GM21526 (cell line): ENCODE measurements at regions not wholly inside any gene's neighbourhood (a gene's known extent, or its start where the extent isn't known, plus 50 kb on each side); places are given as distances from the start of the nearest gene placed in this dataset.

Experiments used
- ATAC-seq: cut with Tn5 transposase; IDR thresholded peaks from one replicate; pipeline ENCODE4 v1.9.1; 2021; ENCODE audit warnings: moderate library complexity; ENCODE audit not compliant: unreplicated experiment, low FRiP score

- ATAC-seq: no peak
Measured at GRCh38 chr4:114280645-114281044, 301.2 kb upstream of the ARSJ start.

GRCh38 chr4:114281164-114281960 lies 301.9 kb upstream of the ARSJ start:
- ATAC-seq: no peak

- no peak for ATAC-seq
Measured at GRCh38 chr4:114282937-114283336, 303.5 kb upstream of the ARSJ start.

- ATAC-seq: no peak
Measured at GRCh38 chr4:114284629-114285028, 305.2 kb upstream of the ARSJ start.

DNA sequence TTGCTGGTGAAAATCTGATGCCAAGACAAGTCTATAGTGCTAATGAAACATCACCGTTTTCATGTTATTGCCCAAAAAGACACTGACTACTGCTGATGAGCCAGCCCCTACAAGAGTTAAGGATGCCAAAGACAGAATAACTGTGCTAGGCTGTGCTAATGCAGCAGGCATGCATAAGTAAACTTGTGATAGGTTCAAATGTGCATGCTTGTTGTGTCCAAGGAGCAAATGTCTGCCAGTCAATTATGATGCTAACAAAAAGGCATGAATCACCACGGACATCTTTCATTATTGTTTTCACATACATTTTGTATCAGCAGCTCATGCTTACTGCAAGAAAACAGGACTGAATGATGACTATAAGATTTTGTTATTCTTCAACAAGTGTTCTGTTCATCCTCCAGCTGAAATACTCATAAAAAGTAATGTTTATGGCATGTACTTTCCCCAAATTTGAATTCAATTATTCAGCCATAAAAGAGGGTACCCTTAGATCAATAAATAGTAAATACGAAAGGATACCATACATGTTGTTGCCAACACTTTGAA lies 306.9 kb upstream of the ARSJ start:
- ATAC-seq: no peak

DNA sequence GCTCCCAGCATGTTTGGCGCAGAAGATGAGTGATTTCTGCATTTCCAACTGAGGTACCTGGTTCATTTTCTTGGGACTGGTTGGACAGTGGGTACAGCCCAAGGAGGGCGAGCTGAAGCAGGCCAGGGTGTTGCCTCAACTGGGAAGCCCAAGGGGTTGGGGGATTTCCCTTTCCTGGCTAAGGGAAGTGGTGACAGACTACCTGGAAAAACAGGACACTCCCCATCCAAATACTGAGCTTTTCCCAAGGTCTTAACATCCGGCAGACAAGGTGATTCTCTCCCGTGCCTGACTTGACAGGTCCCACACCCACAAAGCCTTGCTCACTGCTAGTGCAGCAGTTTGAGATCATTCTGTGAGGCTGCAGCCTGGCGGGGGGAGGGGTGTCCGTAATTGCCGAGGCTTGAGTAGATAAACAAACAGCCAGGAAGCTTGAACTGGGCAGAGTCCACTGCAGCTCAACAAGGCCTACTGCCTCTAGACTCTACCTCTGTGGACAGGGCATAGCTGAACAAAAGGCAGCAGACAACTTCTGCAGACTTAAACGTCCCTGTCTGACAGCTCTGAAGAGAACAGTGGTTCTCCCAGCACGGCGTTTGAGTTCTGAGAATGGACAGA lies 307.7 kb upstream of the ARSJ start:
- no peak for ATAC-seq

DNA sequence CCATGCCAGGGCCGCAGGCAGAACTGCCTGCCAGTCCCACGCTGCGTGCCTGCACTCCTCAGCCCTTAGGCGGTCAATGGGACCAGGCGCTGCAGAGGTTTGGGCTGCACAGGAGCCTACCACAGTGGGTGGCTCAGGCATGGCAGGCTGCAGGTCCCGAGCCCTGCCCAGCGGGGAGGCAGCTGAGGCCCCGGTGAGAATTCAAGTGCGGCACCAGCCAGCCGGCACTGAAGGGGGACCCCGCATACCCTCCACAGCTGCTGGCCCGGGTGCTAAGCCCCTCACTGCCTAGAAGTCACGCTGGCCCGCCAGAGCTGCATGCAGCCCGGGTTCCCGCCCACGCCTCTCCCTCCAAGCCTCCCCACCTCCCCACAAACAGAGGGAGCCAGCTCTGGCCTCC lies 302.5 kb upstream of the UGT8 start:
- ATAC-seq: no peak

DNA sequence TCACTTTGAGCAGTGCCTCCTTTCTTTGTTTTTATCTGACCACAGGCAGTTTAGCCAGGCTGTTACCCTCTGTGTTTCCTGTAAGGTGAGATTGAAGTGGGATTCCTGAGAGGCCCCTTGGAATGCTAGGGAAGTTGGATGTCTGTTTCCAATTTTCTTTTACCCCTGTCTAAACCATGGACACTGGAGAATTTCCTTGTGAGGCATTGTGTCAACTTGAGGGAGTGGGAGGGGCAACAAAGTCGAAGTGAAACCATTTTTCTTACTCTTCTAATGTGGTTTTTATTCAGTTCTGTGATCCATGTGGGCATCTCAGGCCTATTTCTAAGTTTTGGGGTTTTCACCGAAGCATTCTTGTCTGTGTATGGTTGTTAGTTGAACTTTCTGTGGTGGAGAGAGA lies 296.1 kb upstream of the UGT8 start:
- ATAC-seq: no peak

GRCh38 chr4:114304046-114304445 lies 294.6 kb upstream of the UGT8 start:
- no peak for ATAC-seq

DNA sequence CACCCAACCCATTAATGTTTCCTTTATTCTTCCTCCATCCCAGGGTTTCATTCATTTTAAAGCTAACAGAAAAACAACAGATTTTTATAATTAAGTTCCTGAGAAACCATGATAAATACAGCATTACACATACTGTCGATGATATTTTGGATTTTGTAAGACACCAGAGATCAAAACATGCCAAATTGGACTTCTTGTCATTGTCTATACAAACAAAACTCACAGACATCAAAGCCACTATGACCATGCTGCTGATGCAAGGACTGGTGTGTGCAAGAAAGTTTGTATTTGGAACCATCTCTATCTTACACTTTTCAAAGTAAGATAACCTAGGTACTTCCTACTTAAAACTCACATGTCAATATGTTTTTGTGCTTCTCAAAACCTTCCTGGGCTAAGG lies 294.0 kb upstream of the UGT8 start:
- ATAC-seq: no peak

- no peak for ATAC-seq
Measured at GRCh38 chr4:114306946-114307345, 291.7 kb upstream of the UGT8 start.

DNA sequence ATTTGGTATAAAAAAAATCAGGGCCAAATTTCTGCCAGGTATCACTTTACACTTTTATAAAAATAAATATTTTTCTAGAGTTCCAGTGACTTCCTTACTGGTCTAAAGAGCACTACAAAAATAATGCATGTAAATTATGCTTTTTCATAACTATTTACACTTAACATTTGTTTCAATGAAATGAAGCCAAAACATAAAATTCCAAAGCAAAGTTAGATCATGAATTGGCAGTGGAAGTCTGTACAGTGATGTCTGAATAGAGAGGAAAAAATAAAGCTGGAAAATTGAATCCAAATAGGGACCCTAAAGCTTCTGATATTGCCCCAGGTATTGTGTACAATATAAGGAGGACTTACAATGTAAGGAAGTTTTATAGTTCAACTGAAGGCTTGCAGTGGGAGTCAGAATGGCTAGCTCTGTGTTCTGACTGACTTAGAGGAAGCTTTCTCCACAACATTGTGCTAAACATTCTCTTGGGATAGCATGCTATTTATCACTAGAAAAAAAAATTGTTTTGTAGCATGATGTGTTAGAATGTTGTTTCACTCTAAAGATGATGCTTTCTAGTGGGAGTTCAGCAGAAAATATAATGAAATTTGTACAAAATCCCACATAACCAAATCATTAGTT lies 288.2 kb upstream of the UGT8 start:
- ATAC-seq: no peak

DNA sequence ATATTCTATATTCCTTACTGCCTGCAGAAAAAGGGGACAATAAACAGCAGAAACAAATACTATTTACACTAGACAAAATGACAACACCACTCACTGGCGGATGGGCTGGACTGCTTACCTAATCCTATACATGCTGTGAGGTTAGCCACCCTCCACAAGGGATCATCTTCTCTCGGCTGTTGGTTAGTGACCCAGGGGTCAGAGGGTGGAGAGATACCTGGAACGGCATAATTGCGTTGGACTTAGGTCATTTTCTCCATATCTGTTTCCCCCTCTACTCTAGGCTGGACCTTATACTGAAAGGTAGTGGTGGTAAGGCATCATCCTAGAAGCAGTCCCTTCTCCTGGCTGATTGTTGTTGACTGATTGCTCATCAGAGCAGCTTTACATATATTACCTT lies 286.8 kb upstream of the UGT8 start:
- no peak for ATAC-seq

GRCh38 chr4:114312338-114312737 lies 286.3 kb upstream of the UGT8 start:
- ATAC-seq: no peak

DNA sequence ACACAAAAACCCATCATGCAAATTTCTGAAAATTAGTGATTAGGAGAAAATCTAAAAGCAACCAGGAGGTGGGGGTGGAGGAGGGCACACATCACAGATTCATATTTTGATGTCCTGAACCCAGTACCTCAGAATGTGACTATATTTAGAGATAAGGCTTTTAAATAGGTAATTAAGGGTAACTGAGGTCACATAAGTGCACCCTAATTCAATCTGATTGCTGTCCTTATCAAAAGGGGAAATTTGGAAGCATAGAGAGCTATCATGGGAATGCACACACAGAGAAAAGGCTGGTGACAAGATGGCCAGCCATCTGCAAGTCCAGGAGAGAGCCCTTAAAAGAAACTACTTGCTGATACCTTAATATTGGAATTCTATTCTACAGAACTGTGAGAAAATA lies 281.8 kb upstream of the UGT8 start:
- no peak for ATAC-seq

DNA sequence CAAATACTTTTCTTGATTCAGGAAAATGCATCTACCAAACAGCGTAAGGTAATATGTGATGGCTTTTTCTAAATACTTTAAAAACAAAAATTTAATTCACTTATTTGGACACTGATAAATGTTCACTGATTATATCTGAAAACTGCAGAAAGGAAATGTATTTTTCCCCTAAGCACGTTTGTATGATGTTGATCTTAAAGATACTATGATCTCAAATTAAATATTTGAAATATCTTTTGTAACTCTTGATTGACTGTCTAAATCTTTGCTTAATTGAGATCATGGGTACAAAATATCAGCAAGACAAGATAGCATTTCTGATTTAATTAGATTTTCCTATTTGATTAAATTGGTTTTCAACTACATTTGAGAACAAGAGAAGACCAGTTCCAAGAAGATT lies 281.0 kb upstream of the UGT8 start:
- ATAC-seq: no peak

DNA sequence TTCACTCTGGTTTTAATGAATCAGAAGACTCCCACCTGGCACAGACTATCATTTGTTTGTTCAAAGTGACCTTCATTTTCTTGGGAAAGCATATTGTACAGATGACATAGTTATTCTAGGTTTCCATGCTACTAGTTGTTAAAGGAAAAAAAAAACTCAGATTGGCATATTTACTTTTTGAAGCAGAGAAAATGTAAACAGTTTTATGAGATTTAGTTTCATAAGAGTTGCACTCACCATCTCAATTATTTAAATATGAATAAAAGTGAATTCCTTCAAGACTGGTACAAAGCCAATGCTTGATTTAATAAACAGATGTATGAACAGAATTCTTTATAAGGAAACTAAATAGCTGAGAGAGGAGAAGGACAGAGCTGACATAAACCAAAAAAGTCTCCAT lies 280.3 kb upstream of the UGT8 start:
- no peak for ATAC-seq

DNA sequence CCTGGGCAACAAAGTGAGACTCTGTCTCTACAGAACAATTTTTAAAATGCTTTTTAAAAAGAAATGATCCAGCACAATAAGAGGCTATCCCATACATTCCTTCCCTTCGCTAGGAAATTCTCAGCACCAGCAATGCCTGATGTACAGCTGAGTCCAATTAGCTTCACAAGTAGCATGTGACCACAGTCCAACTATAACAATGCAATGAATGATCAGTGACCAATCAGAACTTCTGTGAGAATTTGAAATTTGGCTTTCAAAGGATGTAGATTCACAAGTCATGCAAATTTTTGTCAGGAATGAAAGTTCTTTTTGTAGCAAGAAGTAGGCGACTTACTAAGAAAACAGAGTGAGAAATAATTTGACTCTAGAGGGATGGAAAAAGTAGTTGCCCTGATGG lies 278.5 kb upstream of the UGT8 start:
- ATAC-seq: no peak

GRCh38 chr4:114321366-114321765 lies 277.2 kb upstream of the UGT8 start:
- no peak for ATAC-seq

DNA sequence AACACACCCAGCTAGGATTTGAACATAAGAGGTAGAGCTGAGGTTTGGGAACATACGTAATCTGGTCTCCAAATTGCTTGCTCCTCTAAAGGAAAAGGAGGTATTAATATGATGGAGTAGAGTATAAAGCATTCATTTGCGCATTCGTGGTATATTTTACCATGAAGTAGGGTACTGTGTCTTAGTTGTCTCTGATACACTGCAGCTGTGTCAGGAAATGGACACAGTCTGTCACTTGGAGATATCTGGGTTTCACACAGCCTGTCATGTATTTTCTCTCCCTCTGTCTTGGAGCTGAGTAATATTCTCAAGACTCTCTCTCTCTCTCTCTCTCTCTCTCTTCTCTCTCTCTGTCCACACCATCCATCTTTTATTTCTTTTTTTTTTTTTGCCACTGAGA lies 274.8 kb upstream of the UGT8 start:
- ATAC-seq: no peak

DNA sequence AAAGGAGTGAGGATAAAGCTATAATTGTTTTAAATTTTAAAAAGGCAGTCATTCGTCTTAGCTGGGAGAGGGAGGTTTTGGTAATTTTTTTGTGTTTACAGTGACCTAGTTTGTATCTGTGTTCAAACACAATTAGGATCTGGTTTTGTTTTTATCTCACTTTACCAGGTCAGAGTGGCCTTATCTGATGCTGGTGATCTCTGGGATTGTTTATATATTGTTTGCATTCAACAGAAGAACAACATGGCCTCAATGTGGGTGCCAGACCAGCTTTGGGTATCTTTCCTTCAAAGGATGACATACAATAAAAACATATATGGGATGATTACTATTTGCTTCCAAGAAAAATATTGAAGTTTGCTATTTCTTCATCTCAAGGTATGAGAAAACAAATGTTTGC lies 272.2 kb upstream of the UGT8 start:
- no peak for ATAC-seq

- no peak for ATAC-seq
Measured at GRCh38 chr4:114332119-114332518, 266.5 kb upstream of the UGT8 start.
